Neural progenitor cell (in vitro differentiated cells): ENCODE measurements at regions not wholly inside any gene's neighbourhood (a gene's known extent, or its start where the extent isn't known, plus 50 kb on each side); places are given as distances from the start of the nearest gene placed in this dataset.

Experiments
- DNase-seq: peaks from one replicate; pipeline ENCODE4 v3.0.0-alpha.2; 2016; ENCODE audit warnings: low spot score
- H2AFZ ChIP-seq: fragments of 200-600 bp; sonication (generic); replicated peaks from 2 replicates; pipeline ENCODE4 v1.6.1; 2016; ENCODE audit warnings: antibody characterized with exemption
- H3F3A ChIP-seq: fragments of 200-600 bp; sonication (generic); 2 replicates; pipeline ENCODE4 v1.6.1; 2016; ENCODE audit warnings: antibody characterized with exemption, low read depth
- H3K27ac ChIP-seq: fragments of 200-600 bp; sonication (generic); 2 replicates; pipeline ENCODE4 v1.5.1; 2016; ENCODE audit warnings: mild to moderate bottlenecking
- H3K27me3 ChIP-seq: fragments of 200-600 bp; sonication (generic); 2 replicates; pipeline ENCODE4 v1.6.1; 2016; ENCODE audit warnings: mild to moderate bottlenecking, moderate library complexity
- H3K36me3 ChIP-seq: fragments of 200-600 bp; sonication (generic); 2 replicates; pipeline ENCODE4 v1.5.1; 2016
- H3K4me1 ChIP-seq: fragments of 200-600 bp; sonication (generic); 2 replicates; pipeline ENCODE4 v1.6.1; 2016; ENCODE audit warnings: mixed run types
- H3K4me2 ChIP-seq: fragments of 200-600 bp; sonication (generic); 2 replicates; pipeline ENCODE4 v1.6.1; 2016
- H3K4me3 ChIP-seq: fragments of 200-600 bp; sonication (generic); 2 replicates; pipeline ENCODE4 v1.5.1; 2016
- H3K79me2 ChIP-seq: fragments of 200-600 bp; sonication (generic); 2 replicates; pipeline ENCODE4 v1.6.1; 2016; ENCODE audit warnings: low read depth
- H3K9ac ChIP-seq: fragments of 200-600 bp; sonication (generic); 2 replicates; pipeline ENCODE4 v1.6.1; 2016
- H3K9me3 ChIP-seq: fragments of 200-600 bp; sonication (generic); 2 replicates; pipeline ENCODE4 v1.5.1; 2016; ENCODE audit warnings: low read depth
- H4K20me1 ChIP-seq: fragments of 200-600 bp; sonication (generic); 2 replicates; pipeline ENCODE4 v1.6.1; 2016; ENCODE audit warnings: low read depth
- H3K27ac Mint-ChIP-seq: 3 replicates; pipeline ENCODE4 v1.8.0; 2021; ENCODE audit warnings: mixed read lengths
- H3K27me3 Mint-ChIP-seq: 2 replicates; pipeline ENCODE4 v1.8.0; 2022; ENCODE audit warnings: low read depth, mild to moderate bottlenecking, inconsistent platforms, moderate library complexity, mixed read lengths; ENCODE audit not compliant: insufficient read depth
- H3K36me3 Mint-ChIP-seq: 3 replicates; pipeline ENCODE4 v1.8.0; 2021; ENCODE audit warnings: mixed read lengths
- H3K4me1 Mint-ChIP-seq: 3 replicates; pipeline ENCODE4 v1.8.0; 2021; ENCODE audit warnings: mixed read lengths
- H3K4me3 Mint-ChIP-seq: 3 replicates; pipeline ENCODE4 v1.8.0; 2021; ENCODE audit warnings: mild to moderate bottlenecking, moderate library complexity, mixed read lengths
- H3K9me3 Mint-ChIP-seq: 3 replicates; pipeline ENCODE4 v1.8.0; 2020; ENCODE audit warnings: mixed read lengths
- CTCF ChIP-seq: fragments of 200-600 bp; sonication (generic); IDR thresholded peaks from 2 replicates; pipeline ENCODE4 v1.5.1; 2017; ENCODE audit warnings: antibody characterized with exemption, mild to moderate bottlenecking
- EZH2 ChIP-seq: fragments of 200-600 bp; sonication (generic); IDR thresholded peaks from 2 replicates; pipeline ENCODE4 v1.6.1; 2017; ENCODE audit warnings: antibody characterized with exemption, mild to moderate bottlenecking, moderate library complexity
- EZH2phosphoT487 ChIP-seq: fragments of 200-600 bp; sonication (generic); IDR thresholded peaks from 2 replicates; pipeline ENCODE4 v1.6.1; 2017; ENCODE audit warnings: antibody characterized with exemption

GRCh38 chr7:68537774-68538071, 1060.6 kb upstream of the AUTS2 start:
- H3K9me3 Mint-ChIP-seq, result no peaks in the 10 kb centered on the region
- Histone ChIP-seq H3K36me3 (no peaks in the 10 kb centered on the region), H3K9ac (no peak overlapping the region), H3K79me2 (no peaks in the 10 kb centered on the region), H3K4me2 (no peak overlapping the region), H2AFZ (no peak overlapping the region), H3K27me3 (no peaks in the 10 kb centered on the region), H3F3A (no peaks in the 10 kb centered on the region), H3K9me3 (no peaks in the 10 kb centered on the region), H4K20me1 (no peaks in the 10 kb centered on the region), H3K27ac (no peak overlapping the region), H3K4me1 (no peaks in the 10 kb centered on the region), H3K4me3 (no peak overlapping the region)
- H3K27me3 Mint-ChIP-seq, result peaks cover 5% of the 10 kb centered on the region
- H3K4me1 Mint-ChIP-seq, result no peaks in the 10 kb centered on the region
- no peak for DNase-seq
- H3K4me3 Mint-ChIP-seq, result no peak overlapping the region
- no peak overlapping the region for H3K27ac Mint-ChIP-seq
- H3K36me3 Mint-ChIP-seq, result no peaks in the 10 kb centered on the region
- TF ChIP-seq EZH2 (no peak), EZH2phosphoT487 (no peak), CTCF (no peak)

- TF ChIP-seq CTCF (no peak), EZH2phosphoT487 (no peak), EZH2 (no peak)
- Histone ChIP-seq H3K27ac (no peak overlapping the region), H3K4me2 (no peak overlapping the region), H3F3A (no peaks in the 10 kb centered on the region), H3K4me1 (no peaks in the 10 kb centered on the region), H3K9ac (no peak overlapping the region), H3K4me3 (no peak overlapping the region), H3K79me2 (no peaks in the 10 kb centered on the region), H3K27me3 (no peaks in the 10 kb centered on the region), H3K9me3 (no peaks in the 10 kb centered on the region), H2AFZ (no peak overlapping the region), H4K20me1 (no peaks in the 10 kb centered on the region), H3K36me3 (no peaks in the 10 kb centered on the region)
- H3K27ac Mint-ChIP-seq, result no peak overlapping the region
- no peaks in the 10 kb centered on the region for H3K36me3 Mint-ChIP-seq
- no peak for DNase-seq
- no peaks in the 10 kb centered on the region for H3K4me1 Mint-ChIP-seq
- no peaks in the 10 kb centered on the region for H3K9me3 Mint-ChIP-seq
- H3K4me3 Mint-ChIP-seq, result no peak overlapping the region
- peaks cover 2% of the 10 kb centered on the region for H3K27me3 Mint-ChIP-seq
These were observed 1055.4 kb upstream of the AUTS2 start for GRCh38 chr7:68542831-68543230.

GRCh38 chr7:68544851-68545250, 1053.4 kb upstream of the AUTS2 start:
- no peak overlapping the region for H3K4me3 Mint-ChIP-seq
- no peak for DNase-seq
- peaks cover 2% of the 10 kb centered on the region for H3K27me3 Mint-ChIP-seq

More at GRCh38 chr7:68544851-68545250, 1053.4 kb upstream of the AUTS2 start:
- Histone ChIP-seq H3K27ac (no peak overlapping the region), H3K4me1 (no peaks in the 10 kb centered on the region), H3K79me2 (no peaks in the 10 kb centered on the region), H4K20me1 (no peaks in the 10 kb centered on the region), H3F3A (no peaks in the 10 kb centered on the region), H3K27me3 (no peaks in the 10 kb centered on the region), H3K4me2 (no peak overlapping the region), H2AFZ (no peak overlapping the region), H3K36me3 (no peaks in the 10 kb centered on the region), H3K9me3 (no peaks in the 10 kb centered on the region), H3K4me3 (no peak overlapping the region), H3K9ac (no peak overlapping the region)
- H3K36me3 Mint-ChIP-seq, result no peaks in the 10 kb centered on the region
- no peaks in the 10 kb centered on the region for H3K9me3 Mint-ChIP-seq
- TF ChIP-seq EZH2phosphoT487 (no peak), EZH2 (no peak), CTCF (no peak)
- H3K4me1 Mint-ChIP-seq, result no peaks in the 10 kb centered on the region
- H3K27ac Mint-ChIP-seq, result no peak overlapping the region
